Coronary artery (tissue), 2 donors: ENCODE measurements at regions not wholly inside any gene's neighbourhood (a gene's known extent, or its start where the extent isn't known, plus 50 kb on each side); places are given as distances from the start of the nearest gene placed in this dataset.

Experiments used
- DNase-seq: peaks from one replicate; pipeline ENCODE4 v3.0.0-alpha.2; 2017; ENCODE audit warnings: low spot score
- H3K27ac ChIP-seq, 2 donors: fragments of 200-600 bp; sonication (generic); one replicate each; pipeline ENCODE4 v1.5.1; 2016 to 2019
- H3K4me3 ChIP-seq: fragments of 200-600 bp; sonication (generic); 2 replicates; pipeline ENCODE4 v1.5.1; 2016; ENCODE audit warnings: mild to moderate bottlenecking, moderate library complexity
- TF ChIP-seq, protein P1 (sequence below): fragments of 200-600 bp; sonication (generic); IDR thresholded peaks from one replicate; pipeline ENCODE4 v1.5.1; 2019; ENCODE audit warnings: antibody characterized with exemption

DNA sequence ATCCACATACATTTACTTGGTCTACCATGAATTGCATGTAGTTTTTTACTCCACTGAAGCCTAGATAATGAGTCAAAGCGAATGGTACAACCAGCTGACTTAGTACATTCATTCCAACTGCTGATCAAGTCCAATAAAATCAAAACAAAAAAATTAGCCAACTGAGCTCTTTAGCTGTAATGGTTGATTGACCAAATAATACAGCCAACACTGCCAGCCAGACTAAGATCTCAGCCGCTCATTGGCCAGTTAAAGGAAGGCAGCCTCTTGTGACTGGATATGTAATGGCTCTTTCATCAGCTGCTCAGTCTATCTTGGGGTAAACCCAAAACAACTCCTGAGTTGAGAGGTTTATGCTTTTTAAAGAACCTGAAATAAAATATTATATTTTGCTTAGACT, 204.3 kb upstream of the RSPO3 start:
- DNase-seq = no peak
- TF ChIP-seq, protein P1, sequence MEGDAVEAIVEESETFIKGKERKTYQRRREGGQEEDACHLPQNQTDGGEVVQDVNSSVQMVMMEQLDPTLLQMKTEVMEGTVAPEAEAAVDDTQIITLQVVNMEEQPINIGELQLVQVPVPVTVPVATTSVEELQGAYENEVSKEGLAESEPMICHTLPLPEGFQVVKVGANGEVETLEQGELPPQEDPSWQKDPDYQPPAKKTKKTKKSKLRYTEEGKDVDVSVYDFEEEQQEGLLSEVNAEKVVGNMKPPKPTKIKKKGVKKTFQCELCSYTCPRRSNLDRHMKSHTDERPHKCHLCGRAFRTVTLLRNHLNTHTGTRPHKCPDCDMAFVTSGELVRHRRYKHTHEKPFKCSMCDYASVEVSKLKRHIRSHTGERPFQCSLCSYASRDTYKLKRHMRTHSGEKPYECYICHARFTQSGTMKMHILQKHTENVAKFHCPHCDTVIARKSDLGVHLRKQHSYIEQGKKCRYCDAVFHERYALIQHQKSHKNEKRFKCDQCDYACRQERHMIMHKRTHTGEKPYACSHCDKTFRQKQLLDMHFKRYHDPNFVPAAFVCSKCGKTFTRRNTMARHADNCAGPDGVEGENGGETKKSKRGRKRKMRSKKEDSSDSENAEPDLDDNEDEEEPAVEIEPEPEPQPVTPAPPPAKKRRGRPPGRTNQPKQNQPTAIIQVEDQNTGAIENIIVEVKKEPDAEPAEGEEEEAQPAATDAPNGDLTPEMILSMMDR = no peak
- Histone ChIP-seq H3K27ac (no peak overlapping the region), H3K4me3 (no peak overlapping the region)

DNA sequence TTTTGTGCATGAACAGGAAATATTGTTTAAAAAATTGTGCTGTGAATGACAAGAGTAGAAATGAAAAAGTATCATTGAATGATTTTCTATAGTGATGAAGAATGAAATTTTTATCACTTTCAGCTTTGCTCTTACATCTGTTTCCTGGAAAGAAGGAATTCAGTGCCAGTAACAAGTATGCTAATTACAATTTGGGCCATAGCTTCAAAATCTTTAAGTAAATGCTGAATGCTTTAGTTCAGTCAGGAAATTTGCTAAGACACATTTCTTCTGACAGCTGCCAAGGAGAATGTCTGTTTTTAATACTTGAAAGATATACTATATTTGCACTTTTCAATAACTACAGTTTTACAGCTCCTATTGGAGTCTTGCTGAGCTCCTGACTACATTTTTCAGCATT, 203.7 kb upstream of the RSPO3 start:
- Histone ChIP-seq H3K4me3 (no peak overlapping the region), H3K27ac (no peak overlapping the region)
- TF ChIP-seq, protein P1 = no peak
- DNase-seq = no peak

DNA sequence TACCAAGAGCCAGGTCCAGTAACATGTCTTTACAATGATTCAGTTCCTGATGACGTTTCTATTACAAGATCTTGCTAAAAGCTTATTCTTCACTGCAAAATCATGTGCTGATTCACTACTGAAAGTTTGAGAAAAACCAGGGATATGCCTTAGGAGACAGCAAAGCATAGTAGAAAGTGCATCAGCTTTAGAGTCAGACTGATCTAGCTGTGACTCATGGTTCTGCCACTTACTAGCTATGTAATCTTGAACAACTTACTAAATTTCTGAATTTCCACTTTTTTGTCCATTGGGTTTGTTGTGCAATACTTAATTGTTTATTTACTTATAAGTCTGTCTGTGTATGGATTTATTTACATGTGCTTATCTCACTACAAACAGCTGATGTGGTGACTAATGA, 198.5 kb upstream of the RSPO3 start:
- Histone ChIP-seq H3K27ac (no peak overlapping the region), H3K4me3 (no peak overlapping the region)
- TF ChIP-seq, protein P1 = no peak
- no peak for DNase-seq

DNA sequence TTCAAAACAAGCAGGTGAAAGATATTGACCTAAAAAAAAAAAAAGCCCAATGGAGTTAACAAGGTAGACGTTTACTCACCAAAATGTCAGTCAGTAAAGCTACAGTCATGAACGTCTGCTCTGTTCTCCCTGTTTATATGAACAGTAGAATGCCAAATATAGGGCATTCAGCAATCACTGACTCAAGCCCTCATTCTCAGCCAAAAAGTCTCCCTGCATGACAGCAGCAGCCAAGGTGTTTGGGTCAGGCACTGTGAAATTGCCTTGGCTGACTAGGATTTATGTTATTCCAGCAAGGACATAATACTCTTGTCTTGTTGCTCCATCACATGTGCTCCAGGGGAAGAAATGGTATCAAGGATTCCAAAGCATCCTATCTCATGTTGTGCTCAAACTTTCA, 194.7 kb upstream of the RSPO3 start:
- no peak for DNase-seq
- TF ChIP-seq, protein P1 = no peak
- H3K27ac ChIP-seq = no peak overlapping the region
- H3K4me3 ChIP-seq = no peak overlapping the region

DNA sequence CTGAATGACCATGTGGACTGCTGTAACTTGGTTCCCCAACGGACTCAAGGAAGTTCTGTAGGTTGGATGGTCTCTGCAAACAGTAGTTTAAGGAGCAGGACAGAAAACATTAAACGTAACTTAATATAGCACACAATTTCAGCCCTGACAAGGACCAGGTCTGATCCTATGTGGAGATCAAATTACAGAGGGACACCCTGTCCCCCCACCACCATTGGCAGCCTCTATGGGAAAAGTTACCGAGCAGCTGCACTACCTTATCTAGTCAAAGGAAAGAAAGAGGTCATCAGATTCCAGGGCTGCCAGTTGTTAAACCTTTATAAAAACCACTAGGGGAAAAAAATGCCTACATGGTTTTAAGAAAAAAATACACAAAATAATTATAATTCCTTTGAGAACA, 191.5 kb upstream of the RSPO3 start:
- TF ChIP-seq, protein P1 = no peak
- Histone ChIP-seq H3K4me3 (no peak overlapping the region), H3K27ac (no peak overlapping the region)
- DNase-seq = no peak

DNA sequence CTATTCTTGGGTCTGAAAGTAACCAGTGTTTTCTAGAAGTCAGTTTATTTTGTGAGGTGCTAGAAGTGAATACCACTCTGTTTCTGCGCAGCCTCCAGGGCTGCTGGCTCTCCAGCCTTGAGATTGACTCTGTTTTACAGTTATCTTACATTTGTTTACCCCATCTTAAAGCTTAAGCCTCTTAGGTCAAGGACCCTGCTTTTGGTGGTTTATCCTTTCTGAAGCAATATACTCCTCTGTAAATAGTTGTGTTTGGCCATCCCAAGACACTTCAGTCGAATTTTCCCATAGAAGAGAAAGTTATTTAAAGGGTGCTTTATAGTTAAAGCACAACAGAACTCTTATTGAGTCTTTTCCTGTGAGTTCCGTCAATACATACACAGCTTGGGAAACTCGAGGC, 190.6 kb upstream of the RSPO3 start:
- TF ChIP-seq, protein P1 = no peak
- no peak for DNase-seq
- Histone ChIP-seq H3K4me3 (no peak overlapping the region), H3K27ac (no peak overlapping the region)

DNA sequence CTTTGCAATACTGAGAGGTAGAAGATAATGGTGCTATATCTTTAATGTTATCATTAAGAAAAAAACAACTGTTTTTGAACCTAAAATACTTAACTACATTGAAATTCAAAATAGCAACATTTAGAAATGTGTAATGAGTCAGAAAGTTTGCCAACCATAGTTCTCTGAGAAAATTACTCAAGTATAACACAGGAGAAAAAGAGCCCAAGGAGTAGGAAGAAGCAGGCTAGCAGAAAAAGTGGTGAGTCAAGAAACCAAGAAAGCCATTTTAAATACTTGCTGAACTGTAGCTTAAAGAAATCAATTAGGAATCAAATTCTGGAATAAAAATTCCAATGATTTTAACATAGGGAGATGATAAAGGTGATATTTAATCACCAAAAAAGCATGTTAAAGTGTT, 181.0 kb upstream of the RSPO3 start:
- Histone ChIP-seq H3K4me3 (no peak overlapping the region), H3K27ac (no peak overlapping the region)
- TF ChIP-seq, protein P1 = no peak
- no peak for DNase-seq
